Mucosa of descending colon (tissue), 3 donors: ENCODE measurements at regions not wholly inside any gene's neighbourhood (a gene's known extent, or its start where the extent isn't known, plus 50 kb on each side); places are given as distances from the start of the nearest gene placed in this dataset.
"Not testable (repeated sequence)": the region's sequence is repeated elsewhere in the genome, so short reads cannot be mapped to it uniquely, and the experiment has no call there.

Experiments used
- ATAC-seq: fragments of 200-7000 bp; cut with Tn5 transposase; one replicate; pipeline ENCODE4 v1.9.1; 2020; ENCODE audit warnings: mild to moderate bottlenecking, moderate library complexity
- DNase-seq, 3 donors: peaks; one replicate each; pipeline ENCODE4 v3.0.0-alpha.2; 2020
- H3K36me3 ChIP-seq: fragments of 200-600 bp; one replicate; pipeline ENCODE4 v1.8.0; 2021; ENCODE audit warnings: low read depth, mild to moderate bottlenecking
- H3K4me1 ChIP-seq: fragments of 200-600 bp; one replicate; pipeline ENCODE4 v1.8.0; 2021; ENCODE audit warnings: low read depth, mild to moderate bottlenecking
- H3K4me3 ChIP-seq: fragments of 200-600 bp; one replicate; pipeline ENCODE4 v1.8.0; 2021; ENCODE audit warnings: mild to moderate bottlenecking
- H3K9me3 ChIP-seq: fragments of 200-600 bp; one replicate; pipeline ENCODE4 v1.8.0; 2021; ENCODE audit warnings: mild to moderate bottlenecking
- intact Hi-C, 2 donors: fragments of 100-400 bp; cut with DNase I in 1 of 2; cut with micrococcal nuclease in 1 of 2; formaldehyde crosslinking; loops; one replicate each; pipeline versions ENCODE4 v1.11.0 to v1.11.1; 2022; cut with DNase I, micrococcal nuclease
- TF ChIP-seq, protein P1 (sequence below): fragments of 200-600 bp; IDR thresholded peaks from one replicate; pipeline ENCODE4 v1.8.0; 2022; ENCODE audit warnings: antibody characterized with exemption, mild to moderate bottlenecking
- donor health status: DM: no; HTN: no; CAD: no; lungs with moderate emphysema.
- donor health status: DM: no; HTN: no; CAD: no.
- donor health status: DM: no; HTN: yes; CAD: no.

DNA sequence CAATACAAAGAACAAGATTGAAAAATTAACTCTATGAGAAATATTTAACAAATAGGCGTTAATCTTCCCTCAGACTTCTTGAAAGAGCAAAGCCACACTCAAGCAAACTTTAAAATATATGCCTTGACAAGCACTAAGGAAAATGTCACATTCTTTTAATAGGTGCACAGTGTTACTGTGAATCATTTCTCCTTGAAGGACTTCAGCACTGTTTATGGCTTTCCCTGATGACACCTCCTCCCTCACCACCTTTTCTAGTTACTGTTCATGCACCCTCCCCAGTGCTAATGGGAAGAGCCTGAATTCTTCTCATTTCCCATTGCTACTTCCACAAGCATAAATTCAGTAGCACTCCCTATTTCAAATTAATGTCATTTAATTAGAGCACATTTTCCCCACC lies 299.5 kb upstream of the RRP15 start:
- Histone ChIP-seq H3K9me3 (no peaks in the 10 kb centered on the region), H3K4me3 (no peak overlapping the region), H3K36me3 (no peaks in the 10 kb centered on the region), H3K4me1 (no peaks in the 10 kb centered on the region)
- intact Hi-C loops, result no loop called here
- no peak for ATAC-seq
- TF ChIP-seq, protein P1, sequence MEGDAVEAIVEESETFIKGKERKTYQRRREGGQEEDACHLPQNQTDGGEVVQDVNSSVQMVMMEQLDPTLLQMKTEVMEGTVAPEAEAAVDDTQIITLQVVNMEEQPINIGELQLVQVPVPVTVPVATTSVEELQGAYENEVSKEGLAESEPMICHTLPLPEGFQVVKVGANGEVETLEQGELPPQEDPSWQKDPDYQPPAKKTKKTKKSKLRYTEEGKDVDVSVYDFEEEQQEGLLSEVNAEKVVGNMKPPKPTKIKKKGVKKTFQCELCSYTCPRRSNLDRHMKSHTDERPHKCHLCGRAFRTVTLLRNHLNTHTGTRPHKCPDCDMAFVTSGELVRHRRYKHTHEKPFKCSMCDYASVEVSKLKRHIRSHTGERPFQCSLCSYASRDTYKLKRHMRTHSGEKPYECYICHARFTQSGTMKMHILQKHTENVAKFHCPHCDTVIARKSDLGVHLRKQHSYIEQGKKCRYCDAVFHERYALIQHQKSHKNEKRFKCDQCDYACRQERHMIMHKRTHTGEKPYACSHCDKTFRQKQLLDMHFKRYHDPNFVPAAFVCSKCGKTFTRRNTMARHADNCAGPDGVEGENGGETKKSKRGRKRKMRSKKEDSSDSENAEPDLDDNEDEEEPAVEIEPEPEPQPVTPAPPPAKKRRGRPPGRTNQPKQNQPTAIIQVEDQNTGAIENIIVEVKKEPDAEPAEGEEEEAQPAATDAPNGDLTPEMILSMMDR, result no peak
- DNase-seq, result no peak

DNA sequence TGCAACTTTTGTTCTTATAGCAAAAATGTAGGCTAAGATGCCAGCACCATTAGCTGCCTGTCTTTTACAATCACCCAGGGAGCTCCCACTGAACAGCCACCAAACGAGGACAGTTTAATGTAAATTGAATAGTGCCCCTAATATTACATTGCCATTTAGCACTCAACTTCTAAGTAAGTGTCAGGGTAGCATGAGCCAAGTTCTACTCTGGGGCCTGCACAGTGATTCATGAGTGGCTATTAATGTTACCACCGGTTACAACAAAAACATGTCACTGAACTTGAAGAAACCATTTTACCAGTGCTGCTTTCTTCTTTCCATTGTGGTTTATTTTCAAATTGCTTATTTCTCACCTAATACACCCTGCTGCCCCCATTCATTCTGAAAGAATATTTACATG lies 295.6 kb upstream of the RRP15 start:
- no peak for ATAC-seq
- Histone ChIP-seq H3K4me3 (no peak overlapping the region), H3K9me3 (no peaks in the 10 kb centered on the region), H3K36me3 (no peaks in the 10 kb centered on the region), H3K4me1 (no peaks in the 10 kb centered on the region)
- no peak for DNase-seq
- intact Hi-C loops, result no loop called here
- TF ChIP-seq, protein P1, result no peak

DNA sequence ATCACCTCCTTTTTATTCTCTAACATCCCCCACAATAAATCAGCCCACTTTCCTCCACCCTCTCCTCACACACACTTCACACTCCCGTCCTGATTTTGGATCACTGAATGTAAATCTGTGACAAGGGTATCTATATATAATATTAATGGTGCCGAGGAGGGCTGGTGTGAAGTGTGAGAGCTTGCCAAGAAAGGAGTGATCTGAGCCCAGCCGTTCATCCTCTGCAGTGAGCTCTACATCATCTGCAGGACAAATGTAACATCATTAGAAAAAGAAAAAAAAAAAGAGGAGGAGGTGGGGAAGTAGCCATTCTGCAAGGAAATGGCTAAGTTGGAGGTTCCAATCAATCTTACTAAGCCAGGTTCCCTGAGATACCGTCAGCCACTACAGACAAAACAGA lies 291.7 kb upstream of the RRP15 start:
- no peaks in the 10 kb centered on the region for H3K9me3 ChIP-seq
- no peaks in the 10 kb centered on the region for H3K4me1 ChIP-seq
- ATAC-seq (no peak), DNase-seq (no peak)
- no peaks in the 10 kb centered on the region for H3K36me3 ChIP-seq
- TF ChIP-seq, protein P1, result no peak
- intact Hi-C loops, result no loop called here
- no peak overlapping the region for H3K4me3 ChIP-seq

DNA sequence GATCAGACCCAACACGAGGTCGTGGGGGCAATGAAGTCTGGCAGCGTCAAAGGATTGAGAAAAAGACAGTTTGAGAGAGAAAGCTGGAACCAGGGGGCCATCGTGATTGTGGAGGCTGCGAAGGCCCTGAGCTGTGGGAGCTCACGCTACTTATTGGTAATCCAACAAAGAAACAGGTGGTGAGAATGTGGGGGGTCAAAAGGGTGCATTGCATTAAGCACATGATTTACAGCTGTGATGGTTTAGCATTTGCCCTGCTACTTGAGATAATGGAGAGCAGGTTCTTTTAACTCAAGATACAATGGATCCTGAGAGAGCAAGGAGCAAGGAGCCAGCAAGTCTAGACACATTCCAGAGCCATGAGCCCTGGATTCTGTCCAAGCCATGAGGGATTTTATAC lies 276.8 kb upstream of the RRP15 start:
- H3K4me3 ChIP-seq, ATAC-seq, H3K9me3 ChIP-seq, H3K36me3 ChIP-seq, DNase-seq, H3K4me1 ChIP-seq, intact Hi-C loops: not testable (repeated sequence)

DNA sequence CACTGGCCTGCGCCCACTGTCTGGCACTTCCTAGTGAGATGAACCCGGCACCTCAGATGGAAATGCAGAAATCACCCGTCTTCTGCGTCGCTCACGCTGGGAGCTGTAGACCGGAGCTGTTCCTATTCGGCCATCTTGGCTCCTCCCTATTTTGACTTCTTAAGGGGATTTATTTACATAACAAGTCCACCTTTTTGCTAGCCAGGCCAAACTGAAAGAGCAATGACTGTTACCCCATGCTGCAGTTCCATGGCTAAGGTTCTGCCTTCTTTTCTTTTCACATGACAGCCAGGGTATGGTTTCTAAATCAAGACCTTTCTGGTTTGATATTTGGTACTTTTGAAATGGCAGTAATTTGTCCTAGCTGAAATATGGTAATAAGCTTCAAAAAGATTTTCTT lies 270.0 kb upstream of the RRP15 start:
- intact Hi-C loops, H3K36me3 ChIP-seq, H3K4me3 ChIP-seq, DNase-seq, H3K9me3 ChIP-seq, H3K4me1 ChIP-seq, ATAC-seq: not testable (repeated sequence)

DNA sequence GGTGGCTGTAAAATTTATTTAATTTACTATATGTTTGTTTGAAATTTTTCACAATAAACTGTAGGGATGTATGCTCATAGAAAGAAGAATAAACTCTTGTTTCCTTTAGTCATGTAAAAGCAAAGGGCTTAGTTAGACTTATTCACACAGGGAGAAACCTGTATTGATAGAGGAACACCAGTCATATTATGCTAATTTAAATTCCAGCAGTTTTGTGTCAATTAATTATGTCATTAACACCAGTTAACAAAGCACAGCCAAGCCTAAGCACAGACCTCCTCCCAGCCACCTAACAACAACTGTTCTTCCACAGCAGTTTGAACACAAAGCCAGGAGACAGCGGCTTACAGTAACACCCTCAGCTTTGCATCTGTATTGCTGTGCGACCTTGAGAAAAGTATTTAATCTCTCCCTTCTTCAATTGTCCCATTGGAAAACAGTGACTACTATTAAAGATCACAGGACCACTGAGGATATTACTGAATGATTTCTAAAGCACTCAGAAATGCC lies 260.8 kb upstream of the RRP15 start:
- H3K36me3 ChIP-seq, result no peaks in the 10 kb centered on the region
- DNase-seq, result no peak
- H3K4me3 ChIP-seq, result no peak overlapping the region
- no peaks in the 10 kb centered on the region for H3K9me3 ChIP-seq
- TF ChIP-seq, protein P1, result no peak
- H3K4me1 ChIP-seq, result no peaks in the 10 kb centered on the region
- intact Hi-C loops, result no loop called here
- ATAC-seq, result no peak

DNA sequence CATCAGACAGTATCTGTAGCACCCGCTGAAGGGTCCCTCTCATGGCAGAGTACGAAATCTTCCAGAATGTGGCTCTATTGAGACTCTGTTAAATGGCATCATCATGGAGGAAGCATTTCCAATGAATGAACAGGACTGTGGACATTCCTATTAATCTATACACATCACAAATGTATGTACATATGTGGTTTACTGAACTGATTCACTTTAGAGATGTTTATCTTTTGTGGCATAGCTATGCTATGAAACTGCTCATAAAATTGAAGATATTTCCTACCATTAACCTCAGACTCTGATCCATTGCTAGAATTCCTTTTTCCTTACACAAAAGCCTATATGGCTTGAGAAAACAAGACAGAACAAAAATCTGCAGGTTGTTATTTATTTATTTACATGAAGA lies 259.6 kb upstream of the RRP15 start:
- no peaks in the 10 kb centered on the region for H3K4me1 ChIP-seq
- TF ChIP-seq, protein P1, result no peak
- no peak for DNase-seq
- no peaks in the 10 kb centered on the region for H3K36me3 ChIP-seq
- ATAC-seq, result no peak
- H3K4me3 ChIP-seq, result no peak overlapping the region
- no peaks in the 10 kb centered on the region for H3K9me3 ChIP-seq
- intact Hi-C loops, result no loop called here
